Naive thymus-derived CD8-positive, alpha-beta T cell (primary cell): ENCODE measurements at regions not wholly inside any gene's neighbourhood (a gene's known extent, or its start where the extent isn't known, plus 50 kb on each side); places are given as distances from the start of the nearest gene placed in this dataset.
"Not testable (repeated sequence)": the region's sequence is repeated elsewhere in the genome, so short reads cannot be mapped to it uniquely, and the experiment has no call there.

Experiments used
- ATAC-seq, 2 donors: fragments of 150-1000 bp; cut with Tn5 transposase in 1 of 2; sonication (Bioruptor Pico), chemical (Tn5 transposase) in 1 of 2; 1 replicate in 1 of 2; 2 replicates in 1 of 2; pipeline ENCODE4 v1.10.0; 2021; ENCODE audit warnings: mild to moderate bottlenecking in 2 of 2, moderate library complexity in 2 of 2
- POLR2A ChIA-PET: fragments of 350-600 bp; sonication (Branson Sonifier 250); formaldehyde crosslinking; loops from one replicate; lab custom pipeline; 2021; ENCODE audit warnings: antibody characterized with exemption; lab: Charles Lee
- DNase-seq, 10 donors: peaks; one replicate each; pipeline versions ENCODE4 v3.0.0 to v3.0.0-alpha.2; 2020 to 2022
- H3K27ac Mint-ChIP-seq, 10 donors: one replicate each; pipeline ENCODE4 v1.8.0; 2020 to 2022; ENCODE audit warnings: mild to moderate bottlenecking in 10 of 10, mixed read lengths in 10 of 10, moderate library complexity in 4 of 10, inconsistent platforms in 1 of 10
- H3K27me3 Mint-ChIP-seq, 5 donors: one replicate each; pipeline ENCODE4 v1.8.0; 2021 to 2022; ENCODE audit warnings: mixed read lengths in 5 of 5
- H3K36me3 Mint-ChIP-seq, 3 donors: one replicate each; pipeline ENCODE4 v1.8.0; 2020 to 2022; ENCODE audit warnings: mixed read lengths in 3 of 3, mild to moderate bottlenecking in 2 of 3, inconsistent platforms in 1 of 3
- H3K4me1 Mint-ChIP-seq, 4 donors: one replicate each; pipeline ENCODE4 v1.8.0; 2021 to 2022; ENCODE audit warnings: mixed read lengths in 4 of 4
- H3K4me3 Mint-ChIP-seq, 10 donors: one replicate each; pipeline ENCODE4 v1.8.0; 2020 to 2022; ENCODE audit warnings: mild to moderate bottlenecking in 10 of 10, mixed read lengths in 10 of 10, moderate library complexity in 6 of 10, inconsistent platforms in 1 of 10
- H3K9me3 Mint-ChIP-seq, 9 donors: one replicate each; pipeline ENCODE4 v1.8.0; 2020 to 2022; ENCODE audit warnings: mixed read lengths in 9 of 9, mild to moderate bottlenecking in 3 of 9, inconsistent platforms in 1 of 9, moderate library complexity in 1 of 9

GRCh38 chr3:176075046-176075445 lies 1122.2 kb downstream of the TBL1XR1 start:
- Mint-ChIP-seq H3K27me3 (no peaks in the 10 kb centered on the region), H3K36me3 (no peaks in the 10 kb centered on the region), H3K4me3 (no peak overlapping the region), H3K9me3 (peaks cover 0 to 30% (median 5%) of the 10 kb centered on the region in 9 donors), H3K27ac (no peak overlapping the region), H3K4me1 (no peaks in the 10 kb centered on the region)
- DNase-seq, result no peak
- no peak for ATAC-seq
- POLR2A ChIA-PET, result no interaction called here

GRCh38 chr3:176074096-176074495 lies 1123.2 kb downstream of the TBL1XR1 start:
- Mint-ChIP-seq H3K27me3 (no peaks in the 10 kb centered on the region), H3K4me3 (no peak overlapping the region), H3K27ac (no peak overlapping the region), H3K36me3 (no peaks in the 10 kb centered on the region), H3K4me1 (no peaks in the 10 kb centered on the region), H3K9me3 (peaks cover 0 to 29% (median 5%) of the 10 kb centered on the region in 9 donors)
- ATAC-seq (no peak), DNase-seq (no peak)
- POLR2A ChIA-PET, result no interaction called here

- Mint-ChIP-seq H3K27me3 (no peaks in the 10 kb centered on the region), H3K27ac (no peak overlapping the region), H3K4me3 (no peak overlapping the region), H3K9me3 (peaks cover 0 to 25% (median 4%) of the 10 kb centered on the region in 9 donors), H3K4me1 (no peaks in the 10 kb centered on the region), H3K36me3 (no peaks in the 10 kb centered on the region)
- no peak for DNase-seq
- POLR2A ChIA-PET, result no interaction called here
- no peak for ATAC-seq
Observed at GRCh38 chr3:176071943-176072342, 1125.3 kb downstream of the TBL1XR1 start.

- Mint-ChIP-seq H3K4me1 (no peaks in the 10 kb centered on the region), H3K4me3 (no peak overlapping the region), H3K9me3 (peaks cover 0 to 15% (median 0%) of the 10 kb centered on the region in 9 donors), H3K27ac (no peak overlapping the region), H3K27me3 (no peaks in the 10 kb centered on the region), H3K36me3 (no peaks in the 10 kb centered on the region)
- POLR2A ChIA-PET, result no interaction called here
- ATAC-seq (no peak), DNase-seq (no peak)
Observed at GRCh38 chr3:176068750-176069149, 1128.5 kb downstream of the TBL1XR1 start.

GRCh38 chr3:176058856-176059255 lies 1138.4 kb downstream of the TBL1XR1 start:
- H3K4me3 Mint-ChIP-seq, result no peak overlapping the region
- DNase-seq, result no peak
- H3K27me3 Mint-ChIP-seq, result no peaks in the 10 kb centered on the region
- no peaks in the 10 kb centered on the region for H3K4me1 Mint-ChIP-seq
- POLR2A ChIA-PET, result no interaction called here
- H3K27ac Mint-ChIP-seq, result no peak overlapping the region
- no peak for ATAC-seq
- no peaks in the 10 kb centered on the region for H3K36me3 Mint-ChIP-seq
- peaks cover 0 to 15% (median 4%) of the 10 kb centered on the region in 9 donors for H3K9me3 Mint-ChIP-seq

GRCh38 chr3:176055836-176056235 lies 1141.4 kb downstream of the TBL1XR1 start:
- H3K4me1 Mint-ChIP-seq, result no peaks in the 10 kb centered on the region
- H3K36me3 Mint-ChIP-seq, result no peaks in the 10 kb centered on the region
- peaks cover 0 to 15% (median 4%) of the 10 kb centered on the region in 9 donors for H3K9me3 Mint-ChIP-seq
- ATAC-seq (no peak), DNase-seq (no peak)
- H3K4me3 Mint-ChIP-seq, result no peak overlapping the region
- H3K27ac Mint-ChIP-seq, result no peak overlapping the region
- H3K27me3 Mint-ChIP-seq, result no peaks in the 10 kb centered on the region
- POLR2A ChIA-PET, result no interaction called here

GRCh38 chr3:176051766-176052165 lies 1145.5 kb downstream of the TBL1XR1 start:
- DNase-seq (no peak), ATAC-seq (no peak)
- no peaks in the 10 kb centered on the region for H3K27me3 Mint-ChIP-seq
- no peak overlapping the region for H3K27ac Mint-ChIP-seq
- no peak overlapping the region for H3K4me3 Mint-ChIP-seq
- POLR2A ChIA-PET, result no interaction called here
- no peaks in the 10 kb centered on the region for H3K4me1 Mint-ChIP-seq
- H3K36me3 Mint-ChIP-seq, result no peaks in the 10 kb centered on the region
- H3K9me3 Mint-ChIP-seq, result peaks cover 0 to 15% (median 7%) of the 10 kb centered on the region in 9 donors

- no peak overlapping the region for H3K27ac Mint-ChIP-seq
- ATAC-seq (no peak), DNase-seq (no peak)
- no peaks in the 10 kb centered on the region for H3K36me3 Mint-ChIP-seq
- POLR2A ChIA-PET, result no interaction called here
- no peaks in the 10 kb centered on the region for H3K4me1 Mint-ChIP-seq
- no peak overlapping the region for H3K4me3 Mint-ChIP-seq
- H3K27me3 Mint-ChIP-seq, result no peaks in the 10 kb centered on the region
- peaks cover 0 to 14% (median 4%) of the 10 kb centered on the region in 9 donors for H3K9me3 Mint-ChIP-seq
Observed at GRCh38 chr3:176046703-176047102, 1150.6 kb downstream of the TBL1XR1 start.

- H3K27me3 Mint-ChIP-seq, result no peaks in the 10 kb centered on the region
- POLR2A ChIA-PET, result no interaction called here
- no peak overlapping the region for H3K4me3 Mint-ChIP-seq
- no peak overlapping the region for H3K27ac Mint-ChIP-seq
- ATAC-seq (no peak), DNase-seq (no peak)
- H3K4me1 Mint-ChIP-seq, result no peaks in the 10 kb centered on the region
- H3K9me3 Mint-ChIP-seq, result peaks cover 0 to 25% (median 6%) of the 10 kb centered on the region in 9 donors
- no peaks in the 10 kb centered on the region for H3K36me3 Mint-ChIP-seq
Observed at GRCh38 chr3:176041812-176042211, 1155.5 kb downstream of the TBL1XR1 start.

- no peak for ATAC-seq
Observed at GRCh38 chr3:176041185-176041584, 1156.1 kb downstream of the TBL1XR1 start.

GRCh38 chr3:176037636-176038035 lies 1159.6 kb downstream of the TBL1XR1 start:
- ATAC-seq (no peak), DNase-seq (no peak)
- no peaks in the 10 kb centered on the region for H3K36me3 Mint-ChIP-seq
- H3K4me1 Mint-ChIP-seq, result no peaks in the 10 kb centered on the region
- POLR2A ChIA-PET, result no interaction called here
- no peaks in the 10 kb centered on the region for H3K27me3 Mint-ChIP-seq
- no peak overlapping the region for H3K27ac Mint-ChIP-seq
- H3K4me3 Mint-ChIP-seq, result no peak overlapping the region
- peaks cover 0 to 22% (median 8%) of the 10 kb centered on the region in 9 donors for H3K9me3 Mint-ChIP-seq

More at GRCh38 chr3:176041185-176041584, 1156.1 kb downstream of the TBL1XR1 start:
- Mint-ChIP-seq H3K36me3 (no peaks in the 10 kb centered on the region), H3K4me3 (no peak overlapping the region), H3K9me3 (peaks cover 0 to 22% (median 7%) of the 10 kb centered on the region in 9 donors), H3K4me1 (no peaks in the 10 kb centered on the region), H3K27ac (no peak overlapping the region), H3K27me3 (no peaks in the 10 kb centered on the region)
- POLR2A ChIA-PET, result no interaction called here
- no peak for DNase-seq

GRCh38 chr3:176032043-176032442 lies 1165.2 kb downstream of the TBL1XR1 start:
- no peak for DNase-seq
- no peaks in the 10 kb centered on the region for H3K4me1 Mint-ChIP-seq
- no peak overlapping the region for H3K27ac Mint-ChIP-seq
- POLR2A ChIA-PET, result no interaction called here
- no peak overlapping the region for H3K4me3 Mint-ChIP-seq
- ATAC-seq, result no peak
- peaks cover 0 to 4% (median 0%) of the 10 kb centered on the region in 3 donors for H3K36me3 Mint-ChIP-seq
- H3K9me3 Mint-ChIP-seq, result peaks cover 0 to 21% (median 7%) of the 10 kb centered on the region in 9 donors
- H3K27me3 Mint-ChIP-seq, result no peaks in the 10 kb centered on the region

- H3K27ac Mint-ChIP-seq, H3K4me3 Mint-ChIP-seq, DNase-seq, ATAC-seq, H3K27me3 Mint-ChIP-seq, POLR2A ChIA-PET, H3K36me3 Mint-ChIP-seq, H3K4me1 Mint-ChIP-seq: not testable (repeated sequence)
- H3K9me3 Mint-ChIP-seq, result peaks cover 0 to 25% (median 4%) of the 10 kb centered on the region in 9 donors
Observed at GRCh38 chr3:176016203-176016602, 1157.1 kb downstream of the NAALADL2 start.

GRCh38 chr3:176015228-176015627 lies 1156.1 kb downstream of the NAALADL2 start:
- H3K27ac Mint-ChIP-seq, POLR2A ChIA-PET, H3K27me3 Mint-ChIP-seq, H3K4me1 Mint-ChIP-seq, H3K4me3 Mint-ChIP-seq, ATAC-seq, H3K36me3 Mint-ChIP-seq, DNase-seq: not testable (repeated sequence)
- peaks cover 0 to 25% (median 3%) of the 10 kb centered on the region in 9 donors for H3K9me3 Mint-ChIP-seq
